Activated CD4-positive, alpha-beta T cell treated with anti-CD3 and anti-CD28 coated beads for 24 hours (primary cell): ENCODE measurements at regions not wholly inside any gene's neighbourhood (a gene's known extent, or its start where the extent isn't known, plus 50 kb on each side); places are given as distances from the start of the nearest gene placed in this dataset.

Experiments
- DNase-seq, 2 donors: peaks; one replicate each; pipeline ENCODE4 v3.0.0-alpha.2; 2020; ENCODE audit warnings: low read depth in 2 of 2

DNA sequence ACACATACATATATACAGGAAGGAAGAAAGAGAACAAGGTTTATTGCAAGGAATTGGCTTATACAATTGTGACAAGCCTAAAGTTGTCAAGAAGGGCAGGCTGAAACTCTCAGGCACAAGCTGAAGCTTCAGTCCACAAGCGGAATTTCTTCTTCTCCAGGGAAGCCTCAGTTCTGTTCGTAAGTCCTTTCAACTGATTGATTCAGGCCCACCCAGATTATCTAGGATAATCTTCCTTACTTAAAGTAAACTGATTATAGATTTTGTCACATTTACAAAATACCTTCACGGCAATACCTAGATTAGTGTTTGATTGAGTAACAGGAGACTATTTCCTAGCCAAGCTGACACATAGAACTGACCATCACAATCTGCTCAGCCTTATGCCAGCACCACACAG lies 81.5 kb upstream of the TMEM260 start:
- no peak for DNase-seq

GRCh38 chr14:56501909-56502530 lies 77.6 kb upstream of the TMEM260 start:
- no peak for DNase-seq

DNA sequence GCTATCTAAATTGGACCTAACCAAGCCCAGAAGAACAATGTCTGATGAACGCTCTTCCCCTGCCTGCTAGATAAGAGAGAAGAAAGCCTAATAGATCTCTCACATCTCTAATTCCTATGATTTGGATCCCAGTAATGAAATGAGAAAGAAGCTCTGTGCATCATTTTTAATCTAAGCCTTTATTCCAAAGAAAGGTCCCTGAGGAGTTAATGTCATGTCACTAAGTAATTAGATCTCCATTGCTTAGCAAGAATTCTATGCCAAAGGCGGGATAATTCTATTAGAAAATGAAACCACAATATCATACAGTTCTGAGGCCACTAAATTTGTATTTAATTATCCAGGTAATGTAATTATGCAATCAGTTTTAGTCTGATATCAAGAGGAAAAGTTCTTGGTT lies 74.2 kb upstream of the TMEM260 start:
- no peak for DNase-seq

GRCh38 chr14:56512521-56512920 lies 67.1 kb upstream of the TMEM260 start:
- DNase-seq, result no peak

- DNase-seq, result no peak
These were observed 64.8 kb upstream of the TMEM260 start for GRCh38 chr14:56514663-56515371.

GRCh38 chr14:56515739-56516138 lies 63.9 kb upstream of the TMEM260 start:
- DNase-seq, result no peak

DNA sequence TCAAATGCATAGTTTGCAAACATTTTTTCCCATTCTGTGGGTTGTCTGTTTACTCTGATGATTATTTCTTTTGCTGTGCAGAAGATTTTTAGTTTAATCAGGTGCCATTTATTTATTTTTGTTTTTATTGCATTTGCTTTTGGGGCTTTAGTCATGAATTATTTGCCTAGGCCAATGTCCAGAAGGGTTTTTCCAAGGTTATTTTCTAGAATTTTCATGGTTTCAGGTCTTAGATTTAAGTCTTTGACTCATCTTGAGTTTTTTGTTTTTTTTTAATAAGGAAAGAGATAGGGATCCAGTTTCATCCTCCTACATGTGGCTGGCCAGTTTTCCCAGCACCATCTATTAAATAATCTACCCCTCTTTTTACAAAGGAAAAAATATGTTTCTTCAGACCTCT lies 57.2 kb upstream of the TMEM260 start:
- no peak for DNase-seq

- no peak for DNase-seq
These were observed 54.5 kb upstream of the TMEM260 start for GRCh38 chr14:56524971-56525677.

DNA sequence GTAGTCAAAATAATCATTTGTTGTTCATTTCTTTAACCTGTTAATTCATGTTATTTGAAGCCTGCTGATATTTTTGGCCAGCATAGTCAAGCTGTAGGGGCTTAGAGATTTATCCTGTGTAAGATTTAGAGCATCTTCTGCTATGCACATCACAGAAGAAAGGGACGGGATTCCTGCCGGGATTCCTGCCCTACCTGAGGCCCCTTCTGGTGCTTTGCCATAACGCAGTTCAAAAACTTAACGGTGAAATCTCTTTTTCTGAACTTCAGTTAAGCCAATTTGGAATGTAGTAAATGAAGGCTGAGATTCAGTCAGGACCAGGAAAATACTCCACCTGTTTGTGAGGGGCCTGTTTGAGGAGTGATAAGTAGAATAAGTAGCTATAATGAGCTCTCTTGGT lies 50.7 kb upstream of the TMEM260 start:
- no peak for DNase-seq
